ENCODE measurements at regions not wholly inside any gene's neighbourhood (a gene's known extent, or its start where the extent isn't known, plus 50 kb on each side); places are given as distances from the start of the nearest gene placed in this dataset.

DNA sequence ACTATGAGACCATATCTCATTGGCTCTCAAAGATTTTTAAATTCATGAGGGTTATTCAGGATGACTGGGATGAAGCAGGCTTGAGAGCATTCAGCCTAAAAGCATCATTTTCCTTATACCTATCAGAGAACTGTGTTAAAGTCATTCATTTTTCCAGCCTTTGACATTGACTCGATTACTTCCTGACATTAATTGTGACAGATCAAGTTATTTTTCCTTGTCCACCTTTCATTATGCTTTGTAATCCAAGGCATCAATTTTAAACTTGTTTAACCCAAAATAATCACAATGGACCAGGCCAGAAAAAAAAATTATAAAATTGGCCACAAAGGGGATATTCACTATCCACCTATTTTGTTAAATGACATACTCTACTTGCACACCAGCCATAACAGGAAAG is 1606.8 kb upstream of the PIK3C3 start:
- no peak for DNase-seq
- H3K27me3 Mint-ChIP-seq = no peaks in the 10 kb centered on the region
- no peak overlapping the region for H3K4me3 Mint-ChIP-seq
- Histone ChIP-seq H3K4me1 (ENCODE audit: insufficient read depth, low read length) (no peaks in the 10 kb centered on the region), H3K4me3 (ENCODE audit: low read length in 2 of 2) (no peak overlapping the region), H3K36me3 (ENCODE audit: insufficient read depth, low read length) (no peaks in the 10 kb centered on the region), H3K27ac (ENCODE audit: low read depth, low read length) (no peak overlapping the region), H3K27me3 (ENCODE audit: insufficient read depth, low read length) (no peaks in the 10 kb centered on the region), H3K9me3 (ENCODE audit: control insufficient read depth in 1 of 2, low read length in 2 of 2) (no peaks in the 10 kb centered on the region)
- intact Hi-C loops (cut with micrococcal nuclease) = no loop called here
- no peaks in the 10 kb centered on the region for H3K4me1 Mint-ChIP-seq
- no peak overlapping the region for H3K27ac Mint-ChIP-seq
- no peaks in the 10 kb centered on the region for H3K36me3 Mint-ChIP-seq
- CTCF ChIA-PET (ENCODE audit: partially characterized antibody) = no interaction called here
- peaks cover 3 to 22% (median 6%) of the 10 kb centered on the region in 8 donors for H3K9me3 Mint-ChIP-seq
- POLR2A ChIA-PET (ENCODE audit: partially characterized antibody) = no interaction called here

DNA sequence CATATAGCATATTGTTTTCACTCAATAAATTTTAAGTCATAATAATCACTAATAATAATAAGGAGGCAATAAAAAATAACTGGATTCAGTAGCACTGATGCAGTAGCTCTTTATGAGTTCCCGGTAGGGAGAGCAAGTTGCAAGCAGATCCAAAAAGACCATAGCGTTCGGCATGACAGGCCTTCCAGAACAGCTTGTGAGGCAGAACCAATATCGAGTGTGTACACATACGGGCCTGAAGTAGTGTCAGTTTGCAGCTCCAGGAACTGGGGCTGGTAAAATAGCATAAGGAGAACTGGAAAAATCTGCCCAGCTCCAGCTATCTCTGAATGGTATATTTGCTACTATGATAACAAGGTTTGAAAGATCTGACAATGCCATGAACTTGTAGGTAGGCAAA is 1607.8 kb upstream of the PIK3C3 start:
- no peaks in the 10 kb centered on the region for H3K27me3 ChIP-seq (ENCODE audit: insufficient read depth, low read length)
- intact Hi-C loops (cut with micrococcal nuclease) = no loop called here
- ChIA-PET POLR2A (ENCODE audit: partially characterized antibody) (no interaction called here), CTCF (ENCODE audit: partially characterized antibody) (no interaction called here)
- H3K4me3 Mint-ChIP-seq = no peak overlapping the region
- no peak overlapping the region for H3K4me3 ChIP-seq (ENCODE audit: low read length in 2 of 2)
- no peaks in the 10 kb centered on the region for H3K36me3 ChIP-seq (ENCODE audit: insufficient read depth, low read length)
- no peaks in the 10 kb centered on the region for H3K36me3 Mint-ChIP-seq
- no peaks in the 10 kb centered on the region for H3K4me1 Mint-ChIP-seq
- H3K9me3 ChIP-seq (ENCODE audit: control insufficient read depth in 1 of 2, low read length in 2 of 2) = peaks cover 0 to 3% of the 10 kb centered on the region in 2 donors
- H3K27me3 Mint-ChIP-seq = no peaks in the 10 kb centered on the region
- peaks cover under 1 to 25% (median 6%) of the 10 kb centered on the region in 8 donors for H3K9me3 Mint-ChIP-seq
- no peak for DNase-seq
- no peak overlapping the region for H3K27ac ChIP-seq (ENCODE audit: low read depth, low read length)
- no peak overlapping the region for H3K27ac Mint-ChIP-seq
- no peaks in the 10 kb centered on the region for H3K4me1 ChIP-seq (ENCODE audit: insufficient read depth, low read length)

DNA sequence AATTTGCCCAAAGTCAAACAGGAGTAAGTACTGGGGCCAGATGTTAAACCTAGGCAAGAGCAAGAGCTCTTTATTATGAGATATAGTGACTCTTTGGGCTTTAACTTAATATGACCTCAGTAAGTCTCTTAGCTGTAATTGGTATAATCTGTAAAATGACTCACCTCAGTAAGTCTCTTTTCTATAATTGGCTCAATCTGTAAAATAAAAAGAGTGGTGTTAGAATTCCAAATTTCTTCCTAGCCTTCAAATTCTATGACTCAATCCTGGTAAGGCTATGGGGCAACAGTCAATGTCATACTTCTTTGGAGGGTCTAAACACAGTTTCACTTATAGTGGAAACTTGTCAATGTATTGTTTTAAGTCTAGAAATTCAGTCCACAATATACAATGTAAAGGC is 1608.9 kb upstream of the PIK3C3 start:
- no peak for DNase-seq
- H3K4me3 Mint-ChIP-seq = no peak overlapping the region
- CTCF ChIA-PET (ENCODE audit: partially characterized antibody) = no interaction called here

DNA sequence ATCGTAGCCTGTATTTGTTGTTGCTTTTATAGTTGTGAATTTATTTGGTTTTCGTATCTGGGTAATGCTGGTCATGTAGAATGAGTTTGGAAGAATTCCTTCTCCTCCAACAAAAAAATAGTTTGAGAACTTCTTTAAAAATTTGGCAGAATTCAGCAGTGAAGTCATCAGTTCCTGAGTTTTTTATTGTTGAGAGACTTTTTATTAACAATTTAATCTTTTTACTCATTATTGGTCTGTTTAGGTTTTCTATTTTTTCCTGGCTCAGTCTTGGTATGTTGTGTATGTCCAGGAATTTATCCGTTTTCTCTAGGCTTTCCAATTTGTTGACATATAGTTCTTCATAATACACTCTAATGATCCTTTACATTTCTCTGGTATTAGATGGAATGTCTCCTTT is 1613.3 kb upstream of the PIK3C3 start:
- Mint-ChIP-seq H3K27me3 (no peaks in the 10 kb centered on the region), H3K4me3 (no peak overlapping the region), H3K36me3 (no peaks in the 10 kb centered on the region), H3K27ac (no peak overlapping the region), H3K9me3 (peaks cover 0 to 24% (median 12%) of the 10 kb centered on the region in 8 donors), H3K4me1 (no peaks in the 10 kb centered on the region)
- ChIA-PET POLR2A (ENCODE audit: partially characterized antibody) (no interaction called here), CTCF (ENCODE audit: partially characterized antibody) (no interaction called here)
- Histone ChIP-seq H3K27ac (ENCODE audit: low read depth, low read length) (no peak overlapping the region), H3K4me3 (ENCODE audit: low read length in 2 of 2) (no peak overlapping the region), H3K9me3 (ENCODE audit: control insufficient read depth in 1 of 2, low read length in 2 of 2) (peaks cover 0 to 3% of the 10 kb centered on the region in 2 donors), H3K27me3 (ENCODE audit: insufficient read depth, low read length) (no peaks in the 10 kb centered on the region), H3K4me1 (ENCODE audit: insufficient read depth, low read length) (no peaks in the 10 kb centered on the region), H3K36me3 (ENCODE audit: insufficient read depth, low read length) (no peaks in the 10 kb centered on the region)
- intact Hi-C loops (cut with micrococcal nuclease) = no loop called here
- DNase-seq = no peak

More for the DNA sequence above, 1608.9 kb upstream of the PIK3C3 start:
- Histone ChIP-seq H3K9me3 (ENCODE audit: control insufficient read depth in 1 of 2, low read length in 2 of 2) (peaks cover 0 to 3% of the 10 kb centered on the region in 2 donors), H3K36me3 (ENCODE audit: insufficient read depth, low read length) (no peaks in the 10 kb centered on the region), H3K4me3 (ENCODE audit: low read length in 2 of 2) (no peak overlapping the region), H3K27ac (ENCODE audit: low read depth, low read length) (no peak overlapping the region), H3K27me3 (ENCODE audit: insufficient read depth, low read length) (no peaks in the 10 kb centered on the region), H3K4me1 (ENCODE audit: insufficient read depth, low read length) (no peaks in the 10 kb centered on the region)
- POLR2A ChIA-PET (ENCODE audit: partially characterized antibody) = no interaction called here
- intact Hi-C loops (cut with micrococcal nuclease) = no loop called here
- H3K27ac Mint-ChIP-seq = no peak overlapping the region
- H3K36me3 Mint-ChIP-seq = no peaks in the 10 kb centered on the region
- peaks cover 0 to 26% (median 12%) of the 10 kb centered on the region in 8 donors for H3K9me3 Mint-ChIP-seq
- no peaks in the 10 kb centered on the region for H3K27me3 Mint-ChIP-seq
- no peaks in the 10 kb centered on the region for H3K4me1 Mint-ChIP-seq

DNA sequence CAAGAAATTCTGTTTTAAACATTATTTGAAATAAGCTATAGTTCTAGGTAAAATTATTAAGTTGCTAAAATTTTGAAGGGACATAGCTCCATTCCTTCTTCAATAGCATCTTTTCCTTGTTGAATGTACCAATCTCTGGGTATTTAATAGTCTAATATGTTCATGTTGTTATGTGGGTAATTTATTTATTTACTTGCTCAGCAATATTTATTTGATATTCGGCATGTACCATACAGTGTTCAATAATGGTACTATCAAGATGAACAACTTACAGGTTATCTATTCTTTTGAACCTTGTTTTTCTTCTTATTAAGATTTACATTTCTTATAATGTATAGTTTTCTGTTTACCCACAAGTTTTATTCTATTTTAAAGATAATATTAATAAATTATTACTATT is 1616.8 kb upstream of the PIK3C3 start:
- Mint-ChIP-seq H3K27me3 (no peaks in the 10 kb centered on the region), H3K9me3 (peaks cover 2 to 33% (median 14%) of the 10 kb centered on the region in 8 donors), H3K4me1 (no peaks in the 10 kb centered on the region), H3K27ac (no peak overlapping the region), H3K36me3 (no peaks in the 10 kb centered on the region), H3K4me3 (no peak overlapping the region)
- CTCF ChIA-PET (ENCODE audit: partially characterized antibody) = no interaction called here
- POLR2A ChIA-PET (ENCODE audit: partially characterized antibody) = no interaction called here
- no peaks in the 10 kb centered on the region for H3K27me3 ChIP-seq (ENCODE audit: insufficient read depth, low read length)
- H3K4me3 ChIP-seq (ENCODE audit: low read length in 2 of 2) = no peak overlapping the region
- H3K9me3 ChIP-seq (ENCODE audit: control insufficient read depth in 1 of 2, low read length in 2 of 2) = peaks cover 0 to 3% of the 10 kb centered on the region in 2 donors
- H3K4me1 ChIP-seq (ENCODE audit: insufficient read depth, low read length) = no peaks in the 10 kb centered on the region
- no peak overlapping the region for H3K27ac ChIP-seq (ENCODE audit: low read depth, low read length)
- H3K36me3 ChIP-seq (ENCODE audit: insufficient read depth, low read length) = no peaks in the 10 kb centered on the region
- intact Hi-C loops (cut with micrococcal nuclease) = no loop called here
- DNase-seq = no peak

DNA sequence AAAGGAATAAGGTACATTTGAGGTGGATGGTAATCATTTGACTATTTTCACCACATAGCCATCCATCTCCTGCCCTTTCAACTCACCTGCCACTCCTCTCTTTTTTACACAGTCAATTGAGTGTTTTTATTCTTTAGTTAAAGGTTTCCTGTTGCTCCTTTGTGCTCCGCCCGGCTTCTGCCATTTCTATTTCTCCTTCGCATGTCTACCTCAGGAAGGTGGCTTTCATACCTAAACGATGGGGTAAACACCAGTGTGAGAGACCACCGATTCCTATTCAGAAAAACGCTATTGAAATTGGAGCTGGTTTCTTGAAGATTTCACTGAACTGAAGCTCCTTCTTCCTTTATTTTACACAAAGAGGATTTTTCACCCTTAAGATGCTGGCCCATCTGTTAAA is 1628.0 kb upstream of the PIK3C3 start:
- Mint-ChIP-seq H3K4me3 (no peak overlapping the region), H3K36me3 (peaks cover 0 to 1% of the 10 kb centered on the region in 2 donors), H3K9me3 (peaks cover 0 to 42% (median 11%) of the 10 kb centered on the region in 8 donors), H3K27ac (no peak overlapping the region), H3K27me3 (no peaks in the 10 kb centered on the region), H3K4me1 (no peaks in the 10 kb centered on the region)
- intact Hi-C loops (cut with micrococcal nuclease) = no loop called here
- ChIA-PET CTCF (ENCODE audit: partially characterized antibody) (no interaction called here), POLR2A (ENCODE audit: partially characterized antibody) (no interaction called here)
- no peak for DNase-seq
- Histone ChIP-seq H3K4me3 (ENCODE audit: low read length in 2 of 2) (no peak overlapping the region), H3K36me3 (ENCODE audit: insufficient read depth, low read length) (no peaks in the 10 kb centered on the region), H3K9me3 (ENCODE audit: control insufficient read depth in 1 of 2, low read length in 2 of 2) (peaks cover 0 to 3% of the 10 kb centered on the region in 2 donors), H3K27me3 (ENCODE audit: insufficient read depth, low read length) (no peaks in the 10 kb centered on the region), H3K27ac (ENCODE audit: low read depth, low read length) (no peak overlapping the region), H3K4me1 (ENCODE audit: insufficient read depth, low read length) (no peaks in the 10 kb centered on the region)

DNA sequence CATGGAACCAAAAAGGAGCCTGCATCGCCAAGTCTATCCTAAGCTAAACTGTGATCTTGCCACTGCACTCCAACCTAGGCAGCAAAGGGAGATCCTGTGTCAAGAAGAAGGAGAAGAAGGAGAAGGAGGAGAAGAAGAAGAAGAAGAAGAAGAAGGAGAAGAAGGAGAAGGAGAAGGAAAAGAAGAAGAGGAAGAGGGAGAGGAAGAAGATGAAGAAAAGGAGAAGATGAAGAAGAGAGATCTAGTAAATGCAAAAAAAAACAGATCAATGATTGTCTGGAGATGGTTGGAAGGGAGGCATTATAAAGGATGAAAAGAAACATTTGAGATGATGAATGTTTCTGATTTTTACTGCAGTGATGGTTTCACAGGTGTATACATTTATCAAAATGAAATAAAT is 1629.0 kb upstream of the PIK3C3 start:
- no peak overlapping the region for H3K4me3 Mint-ChIP-seq
- Histone ChIP-seq H3K36me3 (ENCODE audit: insufficient read depth, low read length) (no peaks in the 10 kb centered on the region), H3K27ac (ENCODE audit: low read depth, low read length) (no peak overlapping the region), H3K4me1 (ENCODE audit: insufficient read depth, low read length) (no peaks in the 10 kb centered on the region), H3K9me3 (ENCODE audit: control insufficient read depth in 1 of 2, low read length in 2 of 2) (peaks cover 0 to 3% of the 10 kb centered on the region in 2 donors), H3K4me3 (ENCODE audit: low read length in 2 of 2) (no peak overlapping the region), H3K27me3 (ENCODE audit: insufficient read depth, low read length) (no peaks in the 10 kb centered on the region)
- peaks cover 0 to 40% (median 14%) of the 10 kb centered on the region in 8 donors for H3K9me3 Mint-ChIP-seq
- peaks cover 0 to 1% of the 10 kb centered on the region in 2 donors for H3K36me3 Mint-ChIP-seq
- H3K4me1 Mint-ChIP-seq = no peaks in the 10 kb centered on the region
- no peak overlapping the region for H3K27ac Mint-ChIP-seq
- no peaks in the 10 kb centered on the region for H3K27me3 Mint-ChIP-seq
- ChIA-PET POLR2A (ENCODE audit: partially characterized antibody) (no interaction called here), CTCF (ENCODE audit: partially characterized antibody) (no interaction called here)
- DNase-seq = no peak
- intact Hi-C loops (cut with micrococcal nuclease) = no loop called here

DNA sequence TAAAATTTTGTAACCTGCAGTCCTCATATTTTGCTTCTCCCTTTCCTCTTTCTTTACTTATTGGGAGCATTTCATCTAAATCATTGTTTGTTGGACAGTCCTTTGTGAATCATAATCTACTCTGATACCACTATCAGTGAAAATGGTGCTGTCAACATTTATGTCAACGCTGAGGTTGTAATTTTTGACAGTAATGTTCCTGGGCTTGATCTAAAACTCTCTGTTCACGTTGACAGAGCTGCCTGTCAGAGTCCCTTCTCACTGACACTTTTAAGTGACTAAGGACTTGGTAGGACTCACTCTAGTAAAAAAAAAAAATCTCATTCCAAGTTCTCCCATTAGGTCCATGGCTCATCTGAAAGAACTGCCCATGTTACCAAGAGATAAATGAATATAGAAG is 1640.8 kb upstream of the PIK3C3 start:
- no peaks in the 10 kb centered on the region for H3K4me1 Mint-ChIP-seq
- POLR2A ChIA-PET (ENCODE audit: partially characterized antibody) = no interaction called here
- DNase-seq = no peak
- Histone ChIP-seq H3K27me3 (ENCODE audit: insufficient read depth, low read length) (no peaks in the 10 kb centered on the region), H3K4me3 (ENCODE audit: low read length in 2 of 2) (no peak overlapping the region), H3K36me3 (ENCODE audit: insufficient read depth, low read length) (no peaks in the 10 kb centered on the region), H3K9me3 (ENCODE audit: control insufficient read depth in 1 of 2, low read length in 2 of 2) (no peaks in the 10 kb centered on the region), H3K27ac (ENCODE audit: low read depth, low read length) (no peak overlapping the region), H3K4me1 (ENCODE audit: insufficient read depth, low read length) (no peaks in the 10 kb centered on the region)
- H3K27me3 Mint-ChIP-seq = no peaks in the 10 kb centered on the region
- H3K9me3 Mint-ChIP-seq = peaks cover 0 to 20% (median 10%) of the 10 kb centered on the region in 8 donors
- H3K27ac Mint-ChIP-seq = no peak overlapping the region
- CTCF ChIA-PET (ENCODE audit: partially characterized antibody) = no interaction called here
- H3K36me3 Mint-ChIP-seq = no peaks in the 10 kb centered on the region
- H3K4me3 Mint-ChIP-seq = no peak overlapping the region
- intact Hi-C loops (cut with micrococcal nuclease) = no loop called here

All from CD4-positive, alpha-beta memory T cell (primary cell).